ENCODE measurements at regions not wholly inside any gene's neighbourhood (a gene's known extent, or its start where the extent isn't known, plus 50 kb on each side); places are given as distances from the start of the nearest gene placed in this dataset.

DNA sequence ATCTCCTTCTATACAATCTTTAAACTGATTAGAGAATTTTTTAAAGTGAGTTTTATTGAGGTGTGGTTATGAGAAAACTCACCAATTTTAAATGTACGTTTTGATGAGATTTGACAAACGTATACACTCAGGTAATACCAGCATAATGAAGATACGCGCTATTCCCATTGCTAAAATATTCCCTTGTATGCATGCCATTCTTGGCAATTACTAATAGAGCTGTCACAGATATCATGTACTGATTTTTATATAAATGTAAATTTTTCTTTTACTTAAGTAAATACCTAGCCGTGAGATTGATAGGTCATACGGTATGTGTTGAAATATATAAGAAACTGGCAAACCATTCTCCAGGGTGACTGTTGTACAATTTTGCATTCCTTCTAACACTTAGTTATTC, 384.7 kb downstream of the PTH2R start:
- TF ChIP-seq, protein P1, sequence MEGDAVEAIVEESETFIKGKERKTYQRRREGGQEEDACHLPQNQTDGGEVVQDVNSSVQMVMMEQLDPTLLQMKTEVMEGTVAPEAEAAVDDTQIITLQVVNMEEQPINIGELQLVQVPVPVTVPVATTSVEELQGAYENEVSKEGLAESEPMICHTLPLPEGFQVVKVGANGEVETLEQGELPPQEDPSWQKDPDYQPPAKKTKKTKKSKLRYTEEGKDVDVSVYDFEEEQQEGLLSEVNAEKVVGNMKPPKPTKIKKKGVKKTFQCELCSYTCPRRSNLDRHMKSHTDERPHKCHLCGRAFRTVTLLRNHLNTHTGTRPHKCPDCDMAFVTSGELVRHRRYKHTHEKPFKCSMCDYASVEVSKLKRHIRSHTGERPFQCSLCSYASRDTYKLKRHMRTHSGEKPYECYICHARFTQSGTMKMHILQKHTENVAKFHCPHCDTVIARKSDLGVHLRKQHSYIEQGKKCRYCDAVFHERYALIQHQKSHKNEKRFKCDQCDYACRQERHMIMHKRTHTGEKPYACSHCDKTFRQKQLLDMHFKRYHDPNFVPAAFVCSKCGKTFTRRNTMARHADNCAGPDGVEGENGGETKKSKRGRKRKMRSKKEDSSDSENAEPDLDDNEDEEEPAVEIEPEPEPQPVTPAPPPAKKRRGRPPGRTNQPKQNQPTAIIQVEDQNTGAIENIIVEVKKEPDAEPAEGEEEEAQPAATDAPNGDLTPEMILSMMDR (conservative IDR thresholded peaks at IDR 0.05; ENCODE audit: low read depth, low read length): no peak
- Histone ChIP-seq H3K27ac (no peak overlapping the region), H3K79me2 (ENCODE audit: insufficient read depth, low read depth) (no peaks in the 10 kb centered on the region), H3K9ac (no peak overlapping the region), H3K4me1 (ENCODE audit: low read depth, poor library complexity, severe bottlenecking) (no peaks in the 10 kb centered on the region), H3K36me3 (ENCODE audit: insufficient read depth) (no peaks in the 10 kb centered on the region), H3K27me3 (ENCODE audit: insufficient read depth, low read depth) (no peaks in the 10 kb centered on the region), H2AFZ (ENCODE audit: low read depth) (no peak overlapping the region), H4K20me1 (ENCODE audit: insufficient read depth) (no peaks in the 10 kb centered on the region), H3K4me3 (IDR thresholded peaks at IDR 0.05; ENCODE audit: insufficient read depth, low read depth, low read length) (no peak overlapping the region), H3K4me2 (no peak overlapping the region)

DNA sequence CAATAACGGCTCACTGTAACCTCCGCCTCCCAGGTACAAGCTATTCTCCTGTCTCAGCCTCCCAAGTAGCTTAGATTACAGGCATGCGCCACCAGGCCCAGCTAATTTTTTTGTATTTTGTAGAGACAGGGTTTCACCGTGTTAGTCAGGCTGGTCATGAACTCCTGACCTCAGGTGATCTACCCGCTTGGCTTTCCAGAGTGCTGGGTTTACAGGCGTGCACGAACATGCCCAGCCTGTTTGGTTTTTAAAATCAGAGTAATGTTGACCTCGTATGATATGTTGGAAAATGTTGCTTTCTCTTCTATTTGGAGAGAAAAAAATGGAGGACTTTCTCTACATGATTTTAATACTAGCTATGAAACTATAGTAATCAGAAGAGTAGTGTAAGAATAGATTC, 386.2 kb downstream of the PTH2R start:
- H3K27ac ChIP-seq: no peak overlapping the region
- H3K4me1 ChIP-seq (ENCODE audit: low read depth, poor library complexity, severe bottlenecking): no peaks in the 10 kb centered on the region
- H2AFZ ChIP-seq (ENCODE audit: low read depth): no peak overlapping the region
- no peaks in the 10 kb centered on the region for H3K79me2 ChIP-seq (ENCODE audit: insufficient read depth, low read depth)
- TF ChIP-seq, protein P1 (conservative IDR thresholded peaks at IDR 0.05; ENCODE audit: low read depth, low read length): no peak
- no peaks in the 10 kb centered on the region for H3K36me3 ChIP-seq (ENCODE audit: insufficient read depth)
- no peaks in the 10 kb centered on the region for H4K20me1 ChIP-seq (ENCODE audit: insufficient read depth)
- H3K9ac ChIP-seq: no peak overlapping the region
- no peaks in the 10 kb centered on the region for H3K27me3 ChIP-seq (ENCODE audit: insufficient read depth, low read depth)
- H3K4me2 ChIP-seq: no peak overlapping the region
- no peak overlapping the region for H3K4me3 ChIP-seq (IDR thresholded peaks at IDR 0.05; ENCODE audit: insufficient read depth, low read depth, low read length)

DNA sequence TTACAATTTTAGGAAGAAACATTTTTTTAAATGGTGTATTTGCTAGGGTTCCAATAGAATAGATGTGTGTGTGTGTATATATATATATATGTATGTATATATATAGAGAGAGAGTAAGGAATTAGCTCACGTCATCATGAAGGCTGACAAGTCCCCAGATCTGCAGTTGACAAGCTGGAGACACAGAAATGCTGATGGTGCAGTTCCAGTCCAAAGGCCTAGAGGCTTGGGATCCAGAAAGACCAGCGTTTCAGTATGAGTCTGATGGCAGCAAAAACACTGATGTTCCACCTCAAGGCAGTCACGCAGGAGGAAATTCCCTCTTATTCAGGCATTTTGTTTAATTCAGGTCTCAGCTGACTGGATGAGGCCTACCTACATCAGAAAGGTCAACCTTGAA, 386.8 kb downstream of the PTH2R start:
- Histone ChIP-seq H2AFZ (ENCODE audit: low read depth) (no peak overlapping the region), H3K4me3 (IDR thresholded peaks at IDR 0.05; ENCODE audit: insufficient read depth, low read depth, low read length) (no peak overlapping the region), H3K36me3 (ENCODE audit: insufficient read depth) (no peaks in the 10 kb centered on the region), H4K20me1 (ENCODE audit: insufficient read depth) (no peaks in the 10 kb centered on the region), H3K27me3 (ENCODE audit: insufficient read depth, low read depth) (no peaks in the 10 kb centered on the region), H3K4me1 (ENCODE audit: low read depth, poor library complexity, severe bottlenecking) (no peaks in the 10 kb centered on the region), H3K27ac (no peak overlapping the region), H3K79me2 (ENCODE audit: insufficient read depth, low read depth) (no peaks in the 10 kb centered on the region), H3K9ac (no peak overlapping the region), H3K4me2 (no peak overlapping the region)
- TF ChIP-seq, protein P1 (conservative IDR thresholded peaks at IDR 0.05; ENCODE audit: low read depth, low read length): no peak

DNA sequence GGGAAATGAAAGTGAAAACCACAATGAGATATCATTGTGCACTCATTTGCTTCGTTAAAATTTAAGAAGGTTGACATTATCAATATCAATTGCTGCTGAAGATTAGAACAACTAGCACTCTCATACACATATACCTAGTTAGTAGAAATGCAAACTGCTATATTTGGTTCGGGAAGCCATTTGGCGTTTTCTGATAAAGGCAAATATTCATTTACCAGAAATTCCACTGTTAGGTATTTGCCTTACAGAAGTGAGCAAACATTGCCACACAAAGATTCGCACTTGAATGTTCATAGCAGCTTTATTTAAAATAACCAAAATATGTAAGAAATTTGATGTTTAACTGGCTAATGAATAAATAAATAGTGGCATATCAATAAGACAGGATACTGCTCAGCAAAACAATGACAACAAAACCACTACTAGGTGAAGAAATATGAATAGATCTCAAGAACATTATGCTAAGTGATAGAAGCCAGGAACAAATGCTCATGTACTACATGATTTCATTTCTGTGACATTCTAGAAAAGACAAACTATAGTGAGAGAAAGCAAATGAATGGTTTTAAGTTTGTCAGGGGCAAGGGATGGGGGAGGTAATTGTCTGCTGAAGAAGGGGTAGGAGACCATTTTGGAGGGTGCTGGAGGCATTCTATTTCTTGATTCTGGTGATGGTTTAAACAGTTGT, 387.8 kb downstream of the PTH2R start:
- no peaks in the 10 kb centered on the region for H3K4me1 ChIP-seq (ENCODE audit: low read depth, poor library complexity, severe bottlenecking)
- H3K79me2 ChIP-seq (ENCODE audit: insufficient read depth, low read depth): no peaks in the 10 kb centered on the region
- no peaks in the 10 kb centered on the region for H3K36me3 ChIP-seq (ENCODE audit: insufficient read depth)
- H3K4me3 ChIP-seq (IDR thresholded peaks at IDR 0.05; ENCODE audit: insufficient read depth, low read depth, low read length): no peak overlapping the region
- no peak overlapping the region for H3K9ac ChIP-seq
- no peak overlapping the region for H3K4me2 ChIP-seq
- H3K27ac ChIP-seq: no peak overlapping the region
- no peaks in the 10 kb centered on the region for H3K27me3 ChIP-seq (ENCODE audit: insufficient read depth, low read depth)
- TF ChIP-seq, protein P1 (conservative IDR thresholded peaks at IDR 0.05; ENCODE audit: low read depth, low read length): no peak
- no peak overlapping the region for H2AFZ ChIP-seq (ENCODE audit: low read depth)
- H4K20me1 ChIP-seq (ENCODE audit: insufficient read depth): no peaks in the 10 kb centered on the region
